K562 (cell line): ENCODE measurements at regions not wholly inside any gene's neighbourhood (a gene's known extent, or its start where the extent isn't known, plus 50 kb on each side); places are given as distances from the start of the nearest gene placed in this dataset.

Experiments used
- ATAC-seq: fragments of 200-7000 bp; cut with Tn5 transposase; 3 replicates; pipeline ENCODE4 v1.9.1; 2020; ENCODE audit warnings: moderate library complexity
- BruUV-seq: library from RNA; stranded (reverse); fragments of 400-500 nt; replicated peaks from 2 replicates; lab custom pipeline; 2021; lab: Mats Ljungman, UMichigan
- CTCF ChIA-PET: fragments of 300-600 bp; formaldehyde crosslinking; extraction: SDS; loops from one replicate; lab custom pipeline; 2021; ENCODE audit warnings: low intra/inter-chr PET ratio; lab: Yijun Ruan, JAX
- POLR2A ChIA-PET: fragments of 300-600, 350-650 bp; sonication (Branson Sonifier 250); formaldehyde crosslinking; extraction: SDS; loops from one replicate; lab custom pipeline; 2021; ENCODE audit warnings: antibody characterized with exemption, inconsistent platforms; lab: Yijun Ruan, JAX
- DNase-seq, 4 experiments: peaks; one replicate each; pipeline versions ENCODE4 v3.0.0 to v3.0.0-alpha.2; 2011 to 2018; ENCODE audit warnings: low spot score in 3 of 4, mixed read lengths in 3 of 4; ENCODE audit errors: extremely low read depth in 1 of 4
- FAIRE-seq: peaks from 2 replicates; lab custom pipeline; 2011; peaks lifted over from hg19 to GRCh38; lab: Jason Lieb, UNC
- H2AFZ ChIP-seq: 2 replicates; pipeline ENCODE4 v1.6.0; 2011; ENCODE audit warnings: low read depth, low read length, control low read depth, inconsistent platforms
- H3K27ac ChIP-seq: fragments of 200-600 bp; 3 replicates; pipeline ENCODE4 v1.8.0; 2011; ENCODE audit warnings: low read depth, mild to moderate bottlenecking, control low read depth, inconsistent platforms, low read length, moderate library complexity, mixed read lengths; ENCODE audit errors: extremely low read depth
- H3K27me3 ChIP-seq, 2 experiments: fragments of 300-600 bp in 1 of 2; 2 replicates in 1 of 2; 3 replicates in 1 of 2; pipeline versions ENCODE4 v1.6.0 to v1.8.0; 2011; ENCODE audit warnings: inconsistent platforms in 2 of 2, low read length in 2 of 2, mild to moderate bottlenecking in 1 of 2, mixed read lengths in 1 of 2, moderate library complexity in 1 of 2; ENCODE audit not compliant: control insufficient read depth in 2 of 2, insufficient read depth in 2 of 2
- H3K36me3 ChIP-seq: fragments of 300-600 bp; 3 replicates; pipeline ENCODE4 v1.8.0; 2011; ENCODE audit warnings: mild to moderate bottlenecking, low read length, inconsistent platforms; ENCODE audit not compliant: control insufficient read depth, insufficient read depth
- H3K4me1 ChIP-seq, 2 experiments: fragments of 200-600 bp in 1 of 2; replicated peaks in 1 of 2; 2 replicates in 1 of 2; 3 replicates in 1 of 2; pipeline versions ENCODE4 v1.5.1 to v1.8.0; 2011; ENCODE audit warnings: inconsistent platforms in 2 of 2, low read length in 2 of 2, mild to moderate bottlenecking in 1 of 2, mixed read lengths in 1 of 2, moderate library complexity in 1 of 2; ENCODE audit not compliant: control insufficient read depth in 2 of 2, insufficient read depth in 2 of 2
- H3K4me2 ChIP-seq: 2 replicates; pipeline ENCODE4 v1.6.1; 2011; ENCODE audit warnings: low read length, control low read depth, inconsistent platforms, mixed read lengths; ENCODE audit not compliant: insufficient read depth
- H3K4me3 ChIP-seq: fragments of 200-600 bp; sonication (generic), shearing (Covaris generic); 2 replicates; pipeline ENCODE4 v1.5.1; 2016; ENCODE audit warnings: control low read depth, inconsistent platforms
- H3K79me2 ChIP-seq: fragments of 200-600 bp; 3 replicates; pipeline ENCODE4 v1.8.0; 2011; ENCODE audit warnings: low read length, inconsistent platforms; ENCODE audit not compliant: control insufficient read depth, insufficient read depth
- H3K9ac ChIP-seq, 2 experiments: 2 replicates each; pipeline versions ENCODE4 v1.6.0 to v1.6.1; 2011; ENCODE audit warnings: low read depth in 2 of 2, low read length in 2 of 2, control low read depth in 1 of 2, inconsistent platforms in 1 of 2, mild to moderate bottlenecking in 1 of 2, mixed read lengths in 1 of 2; ENCODE audit not compliant: insufficient read depth in 1 of 2
- H3K9me1 ChIP-seq: one replicate; pipeline ENCODE4 v1.6.0; 2011; ENCODE audit warnings: inconsistent platforms, mild to moderate bottlenecking, low read length, moderate library complexity; ENCODE audit not compliant: control insufficient read depth, insufficient read depth
- H3K9me3 ChIP-seq: replicated peaks from 2 replicates; pipeline ENCODE4 v1.5.1; 2011; ENCODE audit warnings: low read depth, low read length, inconsistent platforms; ENCODE audit not compliant: control insufficient read depth, insufficient read depth
- H4K20me1 ChIP-seq: replicated peaks from 2 replicates; pipeline ENCODE4 v1.6.1; 2011; ENCODE audit warnings: low read length, inconsistent platforms, mixed read lengths; ENCODE audit not compliant: control insufficient read depth, insufficient read depth
- CEBPG ChIP-seq, 3 experiments: fragments of 200-800 bp in 1 of 3; sonication (Bioruptor generic) in 1 of 3; sonication (generic) in 1 of 3; formaldehyde crosslinking in 1 of 3; IDR thresholded peaks in 2 of 3; conservative IDR thresholded peaks in 1 of 3; 2 replicates each; pipeline versions ENCODE4 v1.6.1 to v1.8.0; 2016 to 2022; ENCODE audit warnings: missing compliant biosample characterization in 2 of 3, missing genetic modification characterization in 2 of 3, mild to moderate bottlenecking in 1 of 3, missing genetic modification reagents in 1 of 3
- POLR2B ChIP-seq: fragments of 450-650 bp; IDR thresholded peaks from 2 replicates; pipeline ENCODE4 v1.6.1; 2018; ENCODE audit warnings: low read depth; ENCODE audit not compliant: partially characterized antibody
- PRPF4 ChIP-seq: fragments of 200-400 bp; formaldehyde crosslinking; IDR thresholded peaks from one replicate; pipeline ENCODE4 v1.6.1; 2017; ENCODE audit warnings: low read length, low read depth, mild to moderate bottlenecking; ENCODE audit not compliant: insufficient read depth, poor library complexity, severe bottlenecking
- ZNF143 ChIP-seq: sonication (generic); formaldehyde crosslinking; IDR thresholded peaks from 2 replicates; pipeline ENCODE4 v1.9.0; 2022; ENCODE audit warnings: mild to moderate bottlenecking, missing genetic modification reagents
- ZNF764 ChIP-seq: fragments of 250-450 bp; sonication (Bioruptor Pico); IDR thresholded peaks from 2 replicates; pipeline ENCODE4 v1.4.0; 2020; ENCODE audit warnings: low read depth, mild to moderate bottlenecking, moderate library complexity
- WGBS: fragments of 100-300 bp; shearing (Covaris generic); methylation state at CpG from one replicate; pipeline ENCODE4 v1.1.6; 2016; ENCODE audit warnings: low coverage, mixed read lengths; ENCODE audit not compliant: insufficient coverage; ENCODE audit errors: missing lambda C conversion rate; 5-methylcytosine and 5-hydroxymethylcytosine counted together
- in situ Hi-C: fragments of 300-500 bp; cut with MboI; formaldehyde crosslinking; loops from 4 replicates; pipeline ENCODE4 v1.15.0; 2018; ENCODE audit warnings: inconsistent platforms, mixed read lengths
- intact Hi-C: fragments of 100-400 bp; cut with micrococcal nuclease; formaldehyde crosslinking; loops from 2 replicates; pipeline ENCODE4 v1.14.2; 2022
- TF ChIP-seq, protein P1 (sequence below), 2 experiments: fragments of 450-650 bp in 1 of 2; sonication (generic) in 1 of 2; formaldehyde crosslinking; conservative IDR thresholded peaks; 2 replicates each; pipeline versions ENCODE4 v1.4.0 to v1.8.1; 2020 to 2022; ENCODE audit warnings: mild to moderate bottlenecking in 1 of 2, missing genetic modification reagents in 1 of 2

DNA sequence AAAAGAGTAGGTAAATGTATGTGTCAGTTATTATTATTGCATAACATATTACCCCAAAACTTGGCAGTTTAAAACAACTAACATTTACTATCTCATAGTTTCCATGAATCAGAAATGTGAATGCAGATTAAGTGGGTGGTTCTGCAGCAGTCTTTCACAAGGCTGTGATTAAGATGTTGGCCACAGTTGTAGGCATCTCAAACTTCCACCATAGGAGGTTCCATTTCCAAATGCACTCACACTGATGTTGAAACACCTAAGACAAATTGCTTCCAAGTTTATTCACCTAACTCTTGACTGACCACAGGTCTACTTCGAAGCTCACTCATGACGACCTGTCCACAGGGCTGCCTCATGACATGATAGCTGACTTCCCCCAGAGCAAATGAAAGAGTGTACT lies 360.8 kb downstream of the GRB14 start:
- no peak overlapping the region for H3K9ac ChIP-seq
- H3K9me3 ChIP-seq, result no peaks in the 10 kb centered on the region
- TF ChIP-seq ZNF764 (no peak), PRPF4 (no peak), POLR2B (no peak), CEBPG (CRISPR knock-in tag; IDR thresholded peaks at IDR 0.05) (no peak), CEBPG (tag; conservative IDR thresholded peaks at IDR 0.05 in 1 of 2, IDR thresholded peaks at IDR 0.05 in 1 of 2) (peak in 1 of 2 experiments; percentile 41; a peak in 1 of 4 replicates), ZNF143 (CRISPR knock-in tag) (no peak)
- TF ChIP-seq, protein P1, sequence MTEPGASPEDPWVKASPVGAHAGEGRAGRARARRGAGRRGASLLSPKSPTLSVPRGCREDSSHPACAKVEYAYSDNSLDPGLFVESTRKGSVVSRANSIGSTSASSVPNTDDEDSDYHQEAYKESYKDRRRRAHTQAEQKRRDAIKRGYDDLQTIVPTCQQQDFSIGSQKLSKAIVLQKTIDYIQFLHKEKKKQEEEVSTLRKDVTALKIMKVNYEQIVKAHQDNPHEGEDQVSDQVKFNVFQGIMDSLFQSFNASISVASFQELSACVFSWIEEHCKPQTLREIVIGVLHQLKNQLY (CRISPR knock-in tag; conservative IDR thresholded peaks at IDR 0.05), result no peak
- no TSS peak for BruUV-seq
- intact Hi-C loops (no loop called here), in situ Hi-C loops (no loop called here)
- ATAC-seq (no peak), DNase-seq (no peak), FAIRE-seq (no peak)
- H2AFZ ChIP-seq, result no peak overlapping the region
- no peaks in the 10 kb centered on the region for H3K27me3 ChIP-seq
- H4K20me1 ChIP-seq, result no peaks in the 10 kb centered on the region
- ChIA-PET POLR2A (no interaction called here), CTCF (no interaction called here)
- no peaks in the 10 kb centered on the region for H3K36me3 ChIP-seq
- H3K79me2 ChIP-seq, result no peaks in the 10 kb centered on the region
- H3K4me2 ChIP-seq, result no peak overlapping the region
- H3K4me1 ChIP-seq, result no peaks in the 10 kb centered on the region
- no peaks in the 10 kb centered on the region for H3K9me1 ChIP-seq
- no peak overlapping the region for H3K4me3 ChIP-seq
- H3K27ac ChIP-seq, result no peak overlapping the region
- WGBS, result 0% methylated on average over 2 of the region's 2 CpGs
